ENCODE measurements at regions not wholly inside any gene's neighbourhood (a gene's known extent, or its start where the extent isn't known, plus 50 kb on each side); places are given as distances from the start of the nearest gene placed in this dataset.

DNA sequence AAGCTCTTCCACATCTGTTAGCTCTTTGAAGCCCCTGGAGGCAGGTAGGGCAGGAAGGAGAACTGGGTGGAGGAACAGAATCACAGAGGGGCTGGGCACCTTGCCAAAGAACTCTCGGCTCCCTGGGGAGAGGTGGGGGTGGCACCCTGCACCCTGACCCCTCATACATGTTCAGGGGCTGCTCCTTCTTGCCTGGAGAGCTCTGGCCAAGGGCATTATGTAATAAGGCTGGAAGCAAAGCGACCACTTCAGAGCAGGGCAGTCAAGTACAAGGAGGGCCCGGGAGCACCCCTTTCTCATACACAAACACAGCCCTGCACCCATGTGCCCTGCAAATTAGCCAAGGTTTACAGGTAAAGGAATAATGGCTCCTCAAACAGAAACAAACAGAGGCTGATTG, 351.9 kb upstream of the TSHZ3 start:
- Histone ChIP-seq H3K4me3 (ENCODE audit: low read depth, low read length) (no peak overlapping the region), H3K36me3 (ENCODE audit: control insufficient read depth, insufficient read depth, low read length) (no peaks in the 10 kb centered on the region), H3K27me3 (ENCODE audit: control insufficient read depth, insufficient read depth, low read length) (no peaks in the 10 kb centered on the region)
- DNase-seq (ENCODE audit: low read depth) = no peak
- POLR2A ChIA-PET = no interaction called here
- CTCF ChIA-PET = interaction anchor here (1.2 kb wide), 1 partner anchor 13 kb away, joined by 3 read pairs; no protein-coding TSS in a partner anchor
- TF ChIP-seq, protein P1, sequence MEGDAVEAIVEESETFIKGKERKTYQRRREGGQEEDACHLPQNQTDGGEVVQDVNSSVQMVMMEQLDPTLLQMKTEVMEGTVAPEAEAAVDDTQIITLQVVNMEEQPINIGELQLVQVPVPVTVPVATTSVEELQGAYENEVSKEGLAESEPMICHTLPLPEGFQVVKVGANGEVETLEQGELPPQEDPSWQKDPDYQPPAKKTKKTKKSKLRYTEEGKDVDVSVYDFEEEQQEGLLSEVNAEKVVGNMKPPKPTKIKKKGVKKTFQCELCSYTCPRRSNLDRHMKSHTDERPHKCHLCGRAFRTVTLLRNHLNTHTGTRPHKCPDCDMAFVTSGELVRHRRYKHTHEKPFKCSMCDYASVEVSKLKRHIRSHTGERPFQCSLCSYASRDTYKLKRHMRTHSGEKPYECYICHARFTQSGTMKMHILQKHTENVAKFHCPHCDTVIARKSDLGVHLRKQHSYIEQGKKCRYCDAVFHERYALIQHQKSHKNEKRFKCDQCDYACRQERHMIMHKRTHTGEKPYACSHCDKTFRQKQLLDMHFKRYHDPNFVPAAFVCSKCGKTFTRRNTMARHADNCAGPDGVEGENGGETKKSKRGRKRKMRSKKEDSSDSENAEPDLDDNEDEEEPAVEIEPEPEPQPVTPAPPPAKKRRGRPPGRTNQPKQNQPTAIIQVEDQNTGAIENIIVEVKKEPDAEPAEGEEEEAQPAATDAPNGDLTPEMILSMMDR (IDR thresholded peaks at IDR 0.05; ENCODE audit: insufficient read depth, low read depth, low read length) = no peak

DNA sequence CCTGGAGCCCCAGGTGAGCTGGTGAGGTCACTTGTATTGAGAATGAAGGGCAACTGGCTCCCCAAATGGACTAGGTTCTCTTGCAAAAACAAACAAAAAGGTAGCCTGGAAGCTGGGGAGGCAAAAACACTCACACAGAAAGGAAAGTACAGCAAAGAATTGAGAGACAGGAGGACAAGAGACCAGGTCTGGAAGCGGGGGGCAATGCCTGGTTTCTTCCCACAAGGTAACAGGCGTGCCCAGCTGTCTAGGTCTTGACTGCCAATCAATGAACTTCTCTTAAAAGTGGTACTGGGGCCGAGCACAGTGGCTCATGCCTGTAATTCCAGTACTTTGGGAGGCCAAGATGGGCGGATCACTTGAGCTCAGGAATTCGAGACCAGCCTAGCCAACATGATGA, 356.4 kb upstream of the TSHZ3 start:
- TF ChIP-seq, protein P1 (IDR thresholded peaks at IDR 0.05; ENCODE audit: insufficient read depth, low read depth, low read length) = no peak
- no peak for DNase-seq (ENCODE audit: low read depth)
- no peaks in the 10 kb centered on the region for H3K36me3 ChIP-seq (ENCODE audit: control insufficient read depth, insufficient read depth, low read length)
- H3K4me3 ChIP-seq (ENCODE audit: low read depth, low read length) = no peak overlapping the region
- H3K27me3 ChIP-seq (ENCODE audit: control insufficient read depth, insufficient read depth, low read length) = no peaks in the 10 kb centered on the region
- CTCF ChIA-PET = no interaction called here
- POLR2A ChIA-PET = no interaction called here

DNA sequence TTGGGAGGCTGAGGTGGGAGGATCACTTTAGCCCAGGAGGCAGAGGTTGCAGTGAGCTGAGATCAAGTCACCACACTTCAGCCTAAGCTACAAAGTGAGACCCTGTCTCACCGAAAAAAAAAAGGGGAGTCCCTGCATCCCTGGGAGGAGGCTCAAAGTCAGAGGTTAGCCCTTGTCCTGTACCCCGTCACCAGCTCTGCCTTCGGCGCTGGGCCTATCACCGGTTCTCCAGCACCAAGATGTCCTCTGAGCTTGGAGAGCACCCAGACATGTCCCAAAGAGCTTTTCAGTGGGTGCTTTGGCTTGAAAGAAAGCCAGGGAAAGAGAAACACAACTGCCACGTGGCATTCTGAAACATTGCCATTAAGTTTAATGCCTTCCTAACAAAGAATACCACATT, 356.9 kb upstream of the TSHZ3 start:
- TF ChIP-seq, protein P1 (IDR thresholded peaks at IDR 0.05; ENCODE audit: insufficient read depth, low read depth, low read length) = no peak
- CTCF ChIA-PET = no interaction called here
- Histone ChIP-seq H3K27me3 (ENCODE audit: control insufficient read depth, insufficient read depth, low read length) (no peaks in the 10 kb centered on the region), H3K4me3 (ENCODE audit: low read depth, low read length) (no peak overlapping the region), H3K36me3 (ENCODE audit: control insufficient read depth, insufficient read depth, low read length) (no peaks in the 10 kb centered on the region)
- POLR2A ChIA-PET = no interaction called here
- no peak for DNase-seq (ENCODE audit: low read depth)

DNA sequence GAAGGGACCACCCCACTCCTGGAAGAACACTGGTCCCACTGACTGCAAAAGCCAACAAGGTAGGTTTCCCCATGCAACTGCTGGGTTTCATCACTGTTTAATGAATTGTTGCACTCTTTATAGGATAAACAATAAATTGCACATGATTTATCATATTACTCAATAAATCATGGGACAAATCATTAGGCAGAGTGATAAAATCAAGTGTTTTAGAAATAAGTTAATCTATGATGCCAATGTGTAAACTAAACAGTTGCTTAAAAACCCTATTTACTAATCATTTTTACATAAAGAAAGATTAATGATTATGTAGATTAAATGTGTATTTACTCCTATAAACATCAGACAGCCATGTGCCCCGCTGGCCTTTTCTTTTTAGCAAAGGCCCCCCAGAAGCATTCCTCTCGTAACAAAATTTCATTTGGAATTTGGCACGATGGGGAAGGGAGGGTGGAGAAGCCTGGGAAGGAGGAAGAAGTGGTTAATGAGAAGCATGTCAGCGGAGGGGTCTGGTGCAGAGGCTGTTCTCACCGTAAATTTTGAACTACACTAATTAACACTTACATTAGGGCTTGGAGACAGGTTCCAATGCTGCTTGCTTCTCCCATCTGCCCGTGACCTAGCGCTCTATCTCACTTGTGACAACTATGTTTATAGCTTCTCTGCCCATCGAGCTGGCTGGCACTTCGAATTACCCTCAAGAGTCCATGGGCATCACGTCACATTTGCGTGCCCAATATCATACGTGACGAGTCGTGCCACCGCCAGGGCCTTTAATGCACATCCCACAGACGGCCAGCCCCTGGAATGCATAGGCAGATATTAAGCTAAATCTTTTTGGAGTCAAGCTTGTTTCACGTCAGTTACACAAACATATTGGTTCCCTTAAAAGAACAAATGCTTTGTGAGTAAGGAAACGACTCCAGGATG, 357.7 kb upstream of the TSHZ3 start:
- POLR2A ChIA-PET = no interaction called here
- Histone ChIP-seq H3K27me3 (ENCODE audit: control insufficient read depth, insufficient read depth, low read length) (no peaks in the 10 kb centered on the region), H3K4me3 (ENCODE audit: low read depth, low read length) (no peak overlapping the region), H3K36me3 (ENCODE audit: control insufficient read depth, insufficient read depth, low read length) (no peaks in the 10 kb centered on the region)
- TF ChIP-seq, protein P1 (IDR thresholded peaks at IDR 0.05; ENCODE audit: insufficient read depth, low read depth, low read length) = no peak
- CTCF ChIA-PET = interaction anchor here (0.6 kb wide), 1 partner anchor 1656 kb away, joined by 3 read pairs; no protein-coding TSS in a partner anchor
- DNase-seq (ENCODE audit: low read depth) = no peak

DNA sequence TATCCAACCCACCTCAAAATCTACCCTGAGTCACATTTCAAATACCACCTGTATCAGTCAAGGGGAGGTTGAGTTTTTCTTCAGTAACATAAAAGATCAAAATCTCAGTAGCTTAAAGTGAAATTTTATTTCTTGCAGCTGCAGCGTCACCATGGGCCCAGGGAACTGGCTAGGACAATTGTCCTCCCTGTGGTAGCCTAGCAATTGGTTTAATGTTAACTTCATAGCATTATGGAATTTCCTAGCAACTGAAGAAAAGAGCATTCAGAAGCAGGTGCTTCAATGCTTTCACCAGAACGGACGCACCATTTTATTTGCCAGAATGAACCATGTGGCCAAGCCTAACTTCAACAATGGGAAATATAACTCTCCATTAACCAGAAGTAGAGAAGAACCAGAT, 359.3 kb upstream of the TSHZ3 start:
- ChIA-PET CTCF (no interaction called here), POLR2A (no interaction called here)
- no peak overlapping the region for H3K4me3 ChIP-seq (ENCODE audit: low read depth, low read length)
- H3K27me3 ChIP-seq (ENCODE audit: control insufficient read depth, insufficient read depth, low read length) = no peaks in the 10 kb centered on the region
- TF ChIP-seq, protein P1 (IDR thresholded peaks at IDR 0.05; ENCODE audit: insufficient read depth, low read depth, low read length) = no peak
- H3K36me3 ChIP-seq (ENCODE audit: control insufficient read depth, insufficient read depth, low read length) = no peaks in the 10 kb centered on the region
- DNase-seq (ENCODE audit: low read depth) = no peak

All from BJ (cell line).